HG03571 (cell line): ENCODE measurements at regions not wholly inside any gene's neighbourhood (a gene's known extent, or its start where the extent isn't known, plus 50 kb on each side); places are given as distances from the start of the nearest gene placed in this dataset.

Experiments
- ATAC-seq: cut with Tn5 transposase; IDR thresholded peaks from one replicate; pipeline ENCODE4 v1.9.1; 2021; ENCODE audit not compliant: unreplicated experiment

GRCh38 chr1:182198006-182198605 lies 136.6 kb upstream of the ZNF648 start:
- no peak for ATAC-seq

- no peak for ATAC-seq
Observed at GRCh38 chr1:182196897-182197870, 135.7 kb upstream of the ZNF648 start.

DNA sequence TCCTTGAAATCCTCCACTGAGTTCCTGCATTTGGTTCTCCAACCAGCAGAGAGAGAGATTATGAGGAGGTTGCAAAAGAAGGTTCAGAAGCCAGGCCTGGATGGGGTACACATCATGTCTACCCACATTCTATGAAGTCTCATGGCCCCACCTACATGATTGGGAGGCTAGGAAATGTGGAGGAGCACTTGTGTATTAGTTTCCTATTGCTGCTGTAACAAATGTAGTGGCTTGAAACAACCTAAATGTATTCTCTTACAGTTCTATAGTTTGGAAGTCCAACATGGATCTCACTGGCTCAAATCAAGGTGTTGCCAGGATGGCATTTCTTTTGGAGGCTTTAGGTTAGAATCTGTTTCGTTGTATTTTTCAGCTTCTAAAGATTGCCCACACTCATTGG lies 134.2 kb upstream of the ZNF648 start:
- no peak for ATAC-seq

GRCh38 chr1:182193908-182194550 lies 132.5 kb upstream of the ZNF648 start:
- ATAC-seq, result no peak

GRCh38 chr1:182192966-182193365 lies 131.5 kb upstream of the ZNF648 start:
- no peak for ATAC-seq

GRCh38 chr1:182192215-182192614 lies 130.7 kb upstream of the ZNF648 start:
- no peak for ATAC-seq

DNA sequence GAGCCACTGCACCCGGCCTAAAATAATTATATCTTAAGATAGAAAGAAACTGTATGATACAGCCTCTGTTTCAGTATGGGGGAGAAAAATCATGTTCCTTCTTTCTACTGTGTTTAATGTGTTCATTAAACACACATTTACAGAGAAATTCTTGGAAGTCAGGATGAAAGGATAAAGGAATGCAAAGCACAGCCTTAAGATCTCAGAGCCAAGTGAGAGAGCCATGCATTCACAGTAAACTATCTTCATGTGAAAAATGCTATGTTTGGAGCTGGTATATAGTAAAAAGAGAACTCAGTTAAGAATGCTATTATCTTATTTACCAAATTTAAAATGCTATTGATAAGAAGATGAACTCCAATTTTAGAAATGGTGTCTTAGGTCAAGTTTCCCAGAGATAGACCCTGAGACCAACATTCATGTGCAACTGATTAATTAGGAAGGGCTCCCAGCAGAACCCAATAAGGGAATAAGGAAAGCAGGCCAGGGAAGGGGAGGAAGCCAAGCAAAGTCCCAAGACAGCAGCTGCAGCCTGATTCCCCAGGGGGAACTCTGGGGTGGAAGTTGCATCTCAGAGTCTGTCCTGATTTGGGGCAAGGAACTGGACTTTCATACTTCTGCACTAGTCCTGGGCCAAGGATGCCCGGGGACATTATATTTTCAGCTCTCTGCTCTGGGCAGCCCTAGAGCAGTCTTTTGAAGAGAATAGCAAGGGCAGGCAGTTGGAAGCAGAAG lies 130.0 kb upstream of the ZNF648 start:
- no peak for ATAC-seq

DNA sequence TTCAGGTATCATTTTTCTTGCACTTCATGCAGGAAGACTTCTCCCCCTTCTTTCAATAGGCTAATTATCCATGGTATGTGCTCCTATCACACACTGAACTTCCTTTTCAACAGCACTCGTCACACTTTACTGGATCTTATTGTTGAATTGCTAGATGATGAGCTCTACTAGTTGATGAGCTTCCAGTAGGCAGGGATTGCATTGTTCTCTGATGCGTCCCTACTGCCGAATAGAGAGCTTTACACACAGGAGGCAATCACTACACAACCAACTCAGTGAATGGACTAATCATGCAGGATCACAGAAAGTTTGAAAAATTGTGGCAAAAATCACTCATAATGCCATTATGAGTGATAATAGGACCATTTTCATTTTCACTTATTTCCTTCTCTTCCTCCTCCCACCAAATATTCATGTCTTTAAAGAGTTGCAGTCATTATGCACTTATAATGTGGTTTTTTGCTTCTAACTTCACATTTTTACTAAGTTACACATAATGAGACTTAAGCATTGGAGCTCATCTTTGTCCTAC lies 128.1 kb upstream of the ZNF648 start:
- ATAC-seq, result no peak

- ATAC-seq, result no peak
Observed at GRCh38 chr1:182186757-182187146, 125.2 kb upstream of the ZNF648 start.

DNA sequence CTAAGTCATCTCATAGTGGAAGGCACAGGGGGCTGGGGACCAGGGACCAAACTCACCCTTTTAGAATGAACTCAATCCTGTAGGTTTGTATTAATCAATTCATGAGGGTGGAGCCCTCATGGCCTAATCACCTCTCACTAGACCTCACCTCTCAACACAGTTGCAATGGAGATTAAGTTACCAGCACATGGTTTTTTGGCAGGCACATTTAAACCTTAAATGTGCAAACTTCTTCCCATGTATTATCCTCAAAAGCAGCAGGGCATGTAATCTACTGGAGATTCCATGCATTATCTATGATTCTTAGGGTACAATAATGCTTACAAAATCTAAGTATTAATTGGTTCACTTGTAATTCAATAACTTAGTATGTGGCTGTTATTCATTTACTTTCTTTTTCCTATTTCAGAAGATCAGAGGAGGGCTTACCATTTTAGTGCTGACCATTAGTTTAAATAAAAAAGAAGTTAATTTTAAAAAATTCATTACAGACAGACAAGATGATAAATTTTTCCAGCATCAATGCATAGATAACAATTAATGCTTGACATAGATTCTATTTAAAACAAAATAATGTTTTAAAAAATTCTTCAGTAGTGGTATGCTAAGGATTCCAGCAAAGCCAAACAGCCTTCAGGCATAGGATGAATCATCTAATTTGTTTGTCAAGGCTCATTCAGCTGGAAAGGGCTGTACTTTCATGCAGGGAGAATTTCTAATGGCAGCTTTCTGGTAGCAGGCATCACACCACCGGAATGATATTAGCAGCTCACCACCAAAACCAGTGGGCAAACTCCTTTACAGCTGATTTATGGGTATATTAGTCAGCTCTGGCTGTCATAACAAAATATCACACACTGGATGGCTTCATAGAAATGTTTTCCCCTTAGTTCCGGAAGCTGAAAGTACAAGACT lies 124.6 kb upstream of the ZNF648 start:
- no peak for ATAC-seq

GRCh38 chr1:182185136-182185535 lies 123.6 kb upstream of the ZNF648 start:
- no peak for ATAC-seq

DNA sequence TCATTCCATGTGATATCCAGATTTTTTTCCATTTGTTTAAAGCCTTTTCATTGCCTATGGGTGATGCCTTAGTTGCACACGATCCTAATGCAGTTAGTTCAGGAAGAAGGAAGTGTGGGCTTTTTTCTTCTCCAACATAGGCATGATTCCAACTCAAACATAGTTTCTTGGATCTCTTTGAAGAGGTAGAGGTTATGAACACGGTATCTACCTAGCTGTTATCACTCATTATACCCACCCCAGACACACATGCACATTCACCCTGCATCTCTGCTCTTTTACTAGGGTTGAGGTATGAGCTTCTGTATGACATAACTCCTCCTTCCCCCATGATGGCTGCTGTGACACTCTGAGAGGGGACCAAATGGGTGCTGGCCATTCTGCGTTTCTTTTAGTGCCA lies 122.1 kb upstream of the ZNF648 start:
- no peak for ATAC-seq

GRCh38 chr1:182182311-182182710 lies 120.8 kb upstream of the ZNF648 start:
- ATAC-seq, result no peak

DNA sequence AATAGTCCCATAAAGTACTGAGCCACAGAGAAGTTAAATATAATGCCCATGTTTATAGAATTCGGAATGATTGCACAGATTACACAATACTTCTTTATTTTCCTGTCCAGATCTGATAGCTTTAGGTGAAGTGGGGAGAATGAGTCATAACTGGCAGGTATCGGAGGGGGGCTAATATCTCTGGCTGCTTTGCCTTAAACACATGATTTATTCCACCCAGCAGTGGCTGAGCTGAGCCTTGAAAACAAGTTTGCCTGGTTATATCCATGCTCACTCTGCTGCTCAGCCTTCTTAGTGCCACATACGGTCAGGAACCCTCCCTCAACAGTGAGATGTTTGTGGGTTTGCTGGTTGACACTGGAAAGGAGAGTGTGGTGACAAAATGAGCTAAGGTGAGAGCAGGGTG lies 119.7 kb upstream of the ZNF648 start:
- ATAC-seq, result no peak

GRCh38 chr1:182175361-182175931 lies 113.9 kb upstream of the ZNF648 start:
- no peak for ATAC-seq

- no peak for ATAC-seq
Observed at GRCh38 chr1:182174513-182174855, 113.0 kb upstream of the ZNF648 start.

DNA sequence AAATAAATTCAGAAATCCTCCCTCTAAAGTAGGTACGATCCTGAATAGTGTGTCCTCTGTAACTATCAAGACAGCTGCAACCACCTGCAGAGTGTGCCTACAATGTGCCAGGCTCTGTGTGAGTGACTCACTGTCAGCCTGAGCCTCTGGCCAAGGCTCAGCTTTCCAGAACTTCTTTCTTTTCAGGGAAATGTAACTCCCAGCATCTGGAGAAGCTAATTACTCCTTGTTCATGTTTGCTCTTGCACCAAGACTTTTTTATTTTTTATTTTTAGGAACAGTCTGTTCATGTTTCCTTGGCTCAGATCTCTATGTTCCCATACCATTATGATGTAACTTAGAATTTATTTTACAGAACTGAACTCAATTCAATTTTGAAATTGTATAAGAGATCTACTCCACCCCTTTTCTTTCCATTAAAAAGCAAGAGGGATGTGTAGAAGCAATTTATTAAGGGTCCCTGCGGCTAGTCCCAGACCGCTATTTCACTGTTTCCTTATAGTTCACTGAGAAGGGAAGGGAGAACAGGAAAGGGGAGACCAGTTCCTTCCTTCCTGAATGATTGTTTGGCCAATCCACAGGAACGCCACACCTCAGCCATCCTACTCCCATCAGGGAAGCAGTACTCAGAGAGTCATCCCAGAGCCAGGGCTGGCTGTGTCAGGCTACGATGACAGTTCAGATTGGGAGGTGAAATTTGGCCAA lies 112.4 kb upstream of the ZNF648 start:
- ATAC-seq, result no peak

DNA sequence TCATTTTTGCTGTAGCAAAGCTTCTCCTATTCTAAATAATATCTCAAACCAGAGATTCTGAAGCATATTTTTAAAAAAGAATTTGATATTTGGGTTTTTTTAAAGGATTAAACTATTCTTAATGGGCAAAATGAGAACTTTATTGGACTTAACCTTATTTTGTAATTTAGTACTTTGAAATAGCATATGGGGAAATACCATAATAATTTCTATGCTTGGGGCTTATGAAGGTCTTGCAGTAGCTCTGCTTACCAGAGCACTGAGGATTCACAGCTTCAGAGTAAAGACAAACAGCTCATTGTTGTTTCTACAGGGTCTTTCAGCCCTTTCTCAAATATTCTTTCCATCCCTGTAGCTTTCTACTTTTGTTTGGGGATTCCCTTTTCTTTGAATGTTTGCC lies 111.2 kb upstream of the ZNF648 start:
- ATAC-seq, result no peak

GRCh38 chr1:182170891-182171461 lies 109.5 kb upstream of the ZNF648 start:
- no peak for ATAC-seq
